ENCODE measurements at regions not wholly inside any gene's neighbourhood (a gene's known extent, or its start where the extent isn't known, plus 50 kb on each side); places are given as distances from the start of the nearest gene placed in this dataset.
A peak's percentile ranks its signal among the peaks of the same experiment; 100 is the strongest.

DNA sequence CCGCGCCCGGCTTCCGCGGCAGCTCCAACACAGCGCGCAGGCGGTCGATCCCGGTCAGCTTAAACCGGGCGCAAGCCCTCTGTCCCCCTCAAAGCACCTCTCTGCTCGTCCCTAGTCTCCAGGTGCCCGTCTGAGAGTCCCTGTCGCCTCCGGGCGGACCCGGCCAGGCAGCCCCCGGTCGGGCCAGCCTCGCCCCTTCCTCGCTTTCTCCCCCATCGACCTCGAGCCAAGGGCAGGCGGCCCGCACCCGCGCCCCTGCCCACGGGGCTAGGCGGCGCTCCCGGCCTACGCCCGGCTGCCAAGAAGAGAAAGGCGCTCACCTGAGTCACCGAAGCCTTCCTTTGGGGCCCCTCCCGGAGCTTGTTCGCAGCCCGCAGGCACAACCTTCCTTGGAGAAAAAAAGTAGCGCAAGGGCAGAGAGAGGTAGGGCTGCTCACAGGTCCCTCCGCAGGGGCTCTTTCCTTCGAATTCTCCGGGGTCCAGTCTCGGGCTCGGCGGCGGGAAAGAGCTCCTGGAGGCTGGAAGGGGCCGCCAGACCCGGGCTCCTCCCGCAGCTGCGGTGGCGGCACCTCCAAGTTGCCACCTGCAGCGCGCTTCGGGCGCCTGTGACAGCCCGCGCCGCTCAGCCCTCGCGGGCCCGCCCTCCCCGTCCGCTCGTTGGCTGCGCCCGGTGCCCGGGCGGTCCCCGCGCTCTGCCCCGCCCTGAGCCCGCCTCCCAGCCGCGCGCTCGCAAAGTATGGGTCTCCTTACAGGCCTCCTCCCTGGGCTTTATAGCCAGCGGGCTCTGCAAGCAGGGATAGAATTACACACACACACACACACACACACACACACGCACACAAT, 86.5 kb upstream of the EPB41L3 start:
- Histone ChIP-seq H3K9me2 (ENCODE audit: insufficient read depth) (no peaks in the 10 kb centered on the region), H2AFZ (peak overlapping the region; percentile 98), H3K4me2 (peak overlapping the region; percentile 95), H4K20me1 (replicated peaks; ENCODE audit: insufficient read depth) (no peaks in the 10 kb centered on the region; the same call in 1 of the 2 replicates), H3K4me3 (peak overlapping the region; percentile 80), H3K79me2 (replicated peaks; ENCODE audit: insufficient read depth) (no peaks in the 10 kb centered on the region), H3K4me1 (ENCODE audit: insufficient read depth) (peaks cover 8% of the 10 kb centered on the region), H3K27me3 (ENCODE audit: insufficient read depth) (peaks cover 72% of the 10 kb centered on the region), H3K27ac (ENCODE audit: low read depth) (no peak overlapping the region), H3K36me3 (ENCODE audit: insufficient read depth) (no peaks in the 10 kb centered on the region), H3F3A (replicated peaks; ENCODE audit: low read depth) (no peaks in the 10 kb centered on the region; the same call in 1 of the 2 replicates)
- Mint-ChIP-seq H3K4me1 (peaks cover 10% of the 10 kb centered on the region; the same call in 1 of the 3 replicates), H3K4me3 (peak overlapping the region; percentile 90), H3K9me3 (no peaks in the 10 kb centered on the region), H3K27ac (no peak overlapping the region), H3K36me3 (ENCODE audit: low read depth) (no peaks in the 10 kb centered on the region), H3K27me3 (ENCODE audit: insufficient read depth, low read depth, poor library complexity) (peaks cover 19% of the 10 kb centered on the region)
- ATAC-seq, result peak; percentile 87
- TF ChIP-seq CTCF (conservative IDR thresholded peaks at IDR 0.05; ENCODE audit: low read depth in 2 of 2), result peak in 1 of 2 experiments; percentile 9; a peak in 1 of 4 replicates
- no peak for TF ChIP-seq EZH2phosphoT487 (IDR thresholded peaks at IDR 0.05; ENCODE audit: unreplicated experiment)
- no peak for TF ChIP-seq ZNF331 (CRISPR knock-in tag; IDR thresholded peaks at IDR 0.05; ENCODE audit: low read depth)
- no peak for TF ChIP-seq ETS1 (IDR thresholded peaks at IDR 0.05)
- TF ChIP-seq STAT1 (IDR thresholded peaks at IDR 0.05; ENCODE audit: unreplicated experiment), result no peak
- TF ChIP-seq EZH2 (IDR thresholded peaks at IDR 0.05; ENCODE audit: low read depth, unreplicated experiment), result peak; percentile 41
- no peak for TF ChIP-seq REST (IDR thresholded peaks at IDR 0.05; ENCODE audit: unreplicated experiment)
- peak; percentile 91 for DNase-seq (ENCODE audit: low spot score)
